GM12875 (cell line): ENCODE measurements at regions not wholly inside any gene's neighbourhood (a gene's known extent, or its start where the extent isn't known, plus 50 kb on each side); places are given as distances from the start of the nearest gene placed in this dataset.

Experiments
- H3K4me3 ChIP-seq: one replicate; pipeline ENCODE4 v1.5.1; 2011; ENCODE audit warnings: low read depth, low read length, control low read depth
- TF ChIP-seq, protein P1 (sequence below): IDR thresholded peaks from 2 replicates; pipeline ENCODE4 v1.5.1; 2011; ENCODE audit warnings: low read depth, mild to moderate bottlenecking, control low read depth, inconsistent platforms, low read length, moderate library complexity, borderline replicate concordance; ENCODE audit not compliant: insufficient read depth

DNA sequence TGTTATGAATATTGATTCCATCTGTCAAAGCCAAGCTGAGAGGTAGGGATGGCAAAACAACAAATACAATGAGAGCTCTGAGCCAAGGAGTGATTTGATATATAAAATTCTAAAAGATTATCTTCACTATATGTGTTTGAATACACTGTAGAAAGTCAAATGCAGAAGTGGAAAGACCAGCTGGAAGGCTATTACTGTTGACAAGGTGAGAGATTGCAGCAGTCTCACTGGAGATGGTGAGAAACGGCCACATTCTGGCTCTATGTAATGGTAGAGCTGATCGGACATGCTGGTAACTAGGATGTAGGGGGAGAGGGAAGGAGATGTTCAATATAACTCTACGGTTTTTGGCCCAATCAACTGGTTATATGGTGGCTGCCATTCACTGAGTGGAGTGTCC lies 434.2 kb upstream of the SUCLG2 start:
- TF ChIP-seq, protein P1, sequence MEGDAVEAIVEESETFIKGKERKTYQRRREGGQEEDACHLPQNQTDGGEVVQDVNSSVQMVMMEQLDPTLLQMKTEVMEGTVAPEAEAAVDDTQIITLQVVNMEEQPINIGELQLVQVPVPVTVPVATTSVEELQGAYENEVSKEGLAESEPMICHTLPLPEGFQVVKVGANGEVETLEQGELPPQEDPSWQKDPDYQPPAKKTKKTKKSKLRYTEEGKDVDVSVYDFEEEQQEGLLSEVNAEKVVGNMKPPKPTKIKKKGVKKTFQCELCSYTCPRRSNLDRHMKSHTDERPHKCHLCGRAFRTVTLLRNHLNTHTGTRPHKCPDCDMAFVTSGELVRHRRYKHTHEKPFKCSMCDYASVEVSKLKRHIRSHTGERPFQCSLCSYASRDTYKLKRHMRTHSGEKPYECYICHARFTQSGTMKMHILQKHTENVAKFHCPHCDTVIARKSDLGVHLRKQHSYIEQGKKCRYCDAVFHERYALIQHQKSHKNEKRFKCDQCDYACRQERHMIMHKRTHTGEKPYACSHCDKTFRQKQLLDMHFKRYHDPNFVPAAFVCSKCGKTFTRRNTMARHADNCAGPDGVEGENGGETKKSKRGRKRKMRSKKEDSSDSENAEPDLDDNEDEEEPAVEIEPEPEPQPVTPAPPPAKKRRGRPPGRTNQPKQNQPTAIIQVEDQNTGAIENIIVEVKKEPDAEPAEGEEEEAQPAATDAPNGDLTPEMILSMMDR: no peak

GRCh38 chr3:68088216-68088615 lies 433.8 kb upstream of the SUCLG2 start:
- H3K4me3 ChIP-seq: no peak overlapping the region
- TF ChIP-seq, protein P1: no peak

More for the DNA sequence above, 434.2 kb upstream of the SUCLG2 start:
- no peak overlapping the region for H3K4me3 ChIP-seq

GRCh38 chr3:68072062-68072461 lies 417.6 kb upstream of the SUCLG2 start:
- TF ChIP-seq, protein P1: no peak
- H3K4me3 ChIP-seq: no peak overlapping the region

DNA sequence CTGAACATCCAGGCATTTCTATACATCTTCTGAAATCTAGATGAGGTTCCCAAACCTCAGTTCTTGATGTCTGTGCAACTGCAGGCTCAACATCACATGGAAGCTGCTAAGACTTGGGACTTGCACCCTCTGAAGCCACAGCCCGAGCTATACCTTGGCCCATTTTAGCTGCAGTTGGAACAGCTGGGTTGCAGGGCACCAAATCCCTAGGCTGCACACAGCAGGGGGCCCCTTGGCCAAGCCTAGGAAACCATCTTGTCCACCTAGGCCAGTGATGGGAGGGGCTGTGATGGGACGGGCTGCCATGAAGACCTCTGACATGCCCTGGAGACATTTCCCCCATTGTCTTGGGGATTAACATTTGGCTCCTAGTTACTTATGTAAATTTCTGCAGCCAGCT lies 415.8 kb upstream of the SUCLG2 start:
- TF ChIP-seq, protein P1: no peak
- H3K4me3 ChIP-seq: no peak overlapping the region

GRCh38 chr3:68067314-68067713 lies 412.9 kb upstream of the SUCLG2 start:
- no peak overlapping the region for H3K4me3 ChIP-seq
- TF ChIP-seq, protein P1: no peak

- TF ChIP-seq, protein P1: no peak
- H3K4me3 ChIP-seq: no peak overlapping the region
Observed at GRCh38 chr3:68062926-68063325, 408.5 kb upstream of the SUCLG2 start.

GRCh38 chr3:68060910-68061309 lies 406.5 kb upstream of the SUCLG2 start:
- TF ChIP-seq, protein P1: no peak
- H3K4me3 ChIP-seq: no peak overlapping the region
